DMS 273 (cell line): ENCODE measurements at regions not wholly inside any gene's neighbourhood (a gene's known extent, or its start where the extent isn't known, plus 50 kb on each side); places are given as distances from the start of the nearest gene placed in this dataset.

ENCODE experiments used
- DNase-seq: peaks from one replicate; lab custom pipeline; 2025; ENCODE audit not compliant: unreplicated experiment; lab: John Stamatoyannopoulos, UW

DNA sequence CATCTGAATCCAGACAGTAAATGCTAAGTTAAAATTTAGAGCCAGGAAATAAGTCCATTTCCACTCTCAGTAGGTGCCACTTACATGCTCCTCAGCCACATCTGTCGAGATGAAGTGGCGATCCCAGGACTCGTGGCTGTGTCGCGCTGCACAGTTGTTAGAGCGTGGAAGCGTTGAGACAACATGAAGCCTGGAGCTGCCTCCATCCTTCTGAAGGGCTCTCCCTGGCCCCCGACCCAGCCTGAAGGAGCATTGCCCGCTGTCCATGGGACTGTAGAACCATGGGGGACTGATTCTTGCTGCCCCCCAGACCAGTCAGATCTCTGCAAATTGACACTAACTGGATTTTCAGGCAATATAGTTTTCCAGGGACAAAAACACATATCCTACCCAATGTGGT is 58.9 kb downstream of the IRX1 start:
- no peak for DNase-seq

DNA sequence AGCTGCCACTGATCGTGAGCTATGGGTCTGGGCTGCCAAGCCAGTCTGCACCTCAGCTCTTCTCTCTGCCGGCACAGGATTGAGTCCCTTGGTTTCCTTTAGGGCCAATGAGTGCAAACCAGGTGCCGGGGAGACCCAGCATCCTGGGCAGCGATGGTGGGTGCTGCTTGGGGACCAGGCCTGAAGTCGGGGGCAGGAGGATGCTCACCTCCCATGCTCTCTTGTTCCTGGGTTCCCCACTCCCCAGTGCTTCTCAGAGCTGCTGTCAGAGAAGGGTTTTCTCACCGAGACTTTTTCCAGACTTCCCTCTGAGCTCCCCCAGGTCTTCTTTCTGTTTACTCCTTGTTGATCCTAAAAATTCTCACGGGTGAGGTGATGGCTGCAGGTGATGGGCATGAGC is 61.2 kb downstream of the IRX1 start:
- DNase-seq, result no peak

DNA sequence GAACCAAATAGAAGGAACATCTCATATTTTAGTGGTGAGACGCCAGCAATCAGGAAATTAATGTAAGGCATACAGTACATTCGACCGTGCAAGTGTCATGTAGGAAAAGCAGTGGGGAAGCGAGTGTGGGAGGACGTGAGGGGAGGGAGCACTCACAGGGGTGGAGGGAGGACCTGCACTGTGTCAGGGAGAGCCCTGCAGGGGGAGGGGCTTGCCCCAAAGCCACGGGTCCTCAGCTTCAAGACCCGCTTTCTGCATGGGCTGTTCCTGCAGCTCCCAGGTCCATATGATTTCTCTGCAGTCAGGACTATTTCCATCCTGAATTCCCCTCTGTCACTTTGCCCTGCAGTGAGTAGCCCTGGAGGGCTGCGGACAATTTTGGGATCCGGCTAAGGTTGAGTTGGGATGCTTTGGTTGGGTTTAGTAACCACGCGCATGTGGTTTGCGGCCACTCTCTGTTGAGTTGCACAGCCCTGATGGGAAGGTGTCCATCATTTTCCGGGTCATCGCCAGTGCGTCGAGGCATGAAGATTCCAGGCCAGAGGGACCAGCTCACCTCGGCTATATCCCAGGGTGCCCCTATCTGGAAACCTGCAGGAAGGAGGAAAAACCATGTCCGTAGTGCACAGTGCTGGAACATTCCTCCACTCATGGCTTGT is 61.9 kb downstream of the IRX1 start:
- DNase-seq, result no peak

DNA sequence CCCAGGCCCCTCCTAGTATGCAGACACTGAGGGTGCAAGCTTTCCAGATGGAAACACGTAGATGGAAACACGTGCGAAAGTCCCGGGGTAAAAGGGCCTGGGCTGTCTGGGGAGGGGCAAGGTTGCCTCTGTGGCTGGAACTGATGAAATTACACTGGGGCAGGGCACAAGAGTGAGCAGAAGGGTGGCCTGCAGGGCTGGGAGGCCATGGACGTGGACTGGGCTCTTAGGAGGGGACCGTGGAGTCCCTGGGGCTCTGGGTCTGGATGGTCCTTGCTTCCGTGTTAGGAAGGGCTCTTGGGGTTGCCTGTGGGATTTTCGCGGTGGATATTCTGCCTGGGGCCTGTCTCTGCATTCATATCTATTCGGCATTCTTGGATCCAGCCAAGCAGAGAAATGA is 63.3 kb downstream of the IRX1 start:
- no peak for DNase-seq

DNA sequence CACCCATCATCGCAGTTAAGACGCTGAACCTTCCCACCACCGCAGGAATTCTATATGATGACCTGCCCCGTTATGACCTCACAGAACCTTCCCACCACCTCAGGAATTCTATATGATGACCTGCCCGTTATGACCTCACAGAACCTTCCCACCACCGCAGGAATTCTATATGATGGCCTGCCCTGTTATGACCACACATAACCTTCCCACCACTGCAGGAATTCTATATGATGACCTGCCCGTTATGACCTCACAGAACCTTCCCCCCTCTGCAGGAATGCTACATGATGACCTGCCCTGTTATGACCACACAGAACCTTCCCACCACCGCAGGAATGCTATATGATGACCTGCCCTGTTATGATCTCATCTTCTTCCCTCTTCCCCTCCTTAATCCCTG is 64.3 kb downstream of the IRX1 start:
- DNase-seq, result no peak

DNA sequence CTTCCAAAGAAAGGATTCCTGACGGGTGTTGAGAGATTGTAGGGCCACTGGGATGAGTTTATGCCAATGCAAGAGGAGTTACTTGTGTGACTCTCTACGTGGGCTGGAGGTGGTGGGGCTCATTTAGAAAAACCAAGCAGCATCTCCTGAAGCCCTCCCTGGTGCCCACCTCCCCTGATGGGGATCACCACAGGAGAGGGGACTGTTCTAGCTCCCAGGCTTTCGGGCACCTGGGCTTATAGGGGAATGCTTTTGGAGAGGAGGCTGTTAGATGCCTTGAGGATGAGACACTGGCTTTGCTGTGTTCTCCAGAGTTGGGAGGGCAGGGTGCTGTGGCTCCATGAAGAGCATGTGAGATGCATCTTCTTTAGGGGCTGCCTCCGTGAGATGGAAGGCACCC is 65.0 kb downstream of the IRX1 start:
- no peak for DNase-seq

DNA sequence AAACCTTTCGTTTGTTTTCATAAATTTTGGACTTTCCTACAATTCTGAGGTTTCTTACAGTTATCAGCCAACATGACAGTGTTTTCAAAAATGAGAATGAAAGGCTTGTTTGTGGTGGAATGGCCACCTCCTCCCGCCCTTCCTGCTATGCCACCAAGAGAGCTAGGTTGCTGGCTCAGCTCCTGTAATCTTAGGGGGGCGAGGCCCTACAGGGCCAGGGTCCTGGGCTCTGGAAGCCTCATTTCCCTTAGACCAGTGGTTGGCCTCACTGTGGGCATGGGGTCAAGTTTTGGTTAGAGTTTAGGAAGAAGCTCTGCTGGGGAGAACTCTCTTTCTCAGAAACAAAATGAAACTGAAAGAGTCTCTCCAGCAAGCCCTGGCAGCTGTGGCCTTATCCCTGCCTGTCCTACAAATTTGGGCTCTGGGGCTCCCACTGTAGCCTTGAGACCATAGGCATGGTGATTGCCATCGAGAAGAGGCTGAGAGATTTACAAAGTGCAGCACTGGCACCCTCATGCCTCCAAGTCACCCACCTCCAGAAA is 66.2 kb downstream of the IRX1 start:
- DNase-seq, result no peak

DNA sequence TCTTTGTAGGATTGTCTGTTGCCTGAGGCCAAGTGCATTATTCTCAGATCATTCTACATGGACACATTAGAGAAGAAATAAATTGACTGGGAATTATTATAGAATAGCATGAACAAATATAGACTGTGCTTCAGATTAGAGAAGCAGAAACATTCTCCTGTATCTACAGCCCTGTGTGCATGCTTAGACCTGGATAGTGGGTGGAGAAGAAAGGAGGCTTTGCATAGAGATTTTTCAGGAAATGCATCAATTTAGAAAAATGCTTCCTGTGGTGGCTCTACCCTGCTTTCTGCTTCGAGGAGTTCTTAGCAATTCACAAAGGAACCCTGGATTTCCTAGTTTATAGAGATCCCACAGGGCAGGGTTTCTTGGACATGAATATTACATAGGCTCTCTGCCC is 66.7 kb downstream of the IRX1 start:
- no peak for DNase-seq

DNA sequence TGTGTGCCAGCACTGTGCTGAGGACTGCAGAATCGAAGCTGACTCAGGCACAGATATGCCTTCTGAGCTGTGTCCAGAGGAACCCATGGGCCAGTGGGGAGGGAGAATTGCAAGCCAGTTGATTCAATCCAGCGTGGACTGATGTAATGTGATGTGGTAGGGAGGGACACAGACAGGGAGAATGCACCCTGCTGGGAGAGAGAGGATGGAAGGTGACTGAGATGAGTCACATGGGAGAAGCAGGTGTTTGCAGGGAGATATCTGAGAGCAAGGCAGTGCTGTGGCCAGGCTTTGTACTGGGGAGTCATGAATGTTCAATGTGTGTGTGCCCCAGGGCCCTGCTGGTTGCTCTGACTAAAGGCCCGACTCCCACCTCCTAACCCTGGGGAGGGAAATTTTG is 75.7 kb downstream of the IRX1 start:
- no peak for DNase-seq

DNA sequence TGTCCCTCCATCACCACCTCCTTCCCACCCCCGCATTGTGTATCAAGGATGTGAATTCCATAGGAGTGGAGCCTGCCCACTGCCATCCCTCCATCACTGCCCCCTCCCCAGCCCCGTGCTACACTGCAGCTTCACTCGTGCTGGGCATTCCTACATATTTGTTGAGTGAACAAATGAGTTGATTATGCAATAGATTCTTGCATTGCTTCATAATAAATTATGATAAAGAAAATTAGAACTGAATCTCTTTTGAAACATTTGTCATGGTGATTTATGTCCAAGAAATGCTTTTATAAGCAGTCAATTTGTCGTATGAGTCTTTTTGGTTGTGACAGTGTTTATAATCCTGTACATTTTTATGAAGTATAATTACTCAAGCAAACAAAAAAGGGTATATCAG is 83.2 kb downstream of the IRX1 start:
- no peak for DNase-seq

DNA sequence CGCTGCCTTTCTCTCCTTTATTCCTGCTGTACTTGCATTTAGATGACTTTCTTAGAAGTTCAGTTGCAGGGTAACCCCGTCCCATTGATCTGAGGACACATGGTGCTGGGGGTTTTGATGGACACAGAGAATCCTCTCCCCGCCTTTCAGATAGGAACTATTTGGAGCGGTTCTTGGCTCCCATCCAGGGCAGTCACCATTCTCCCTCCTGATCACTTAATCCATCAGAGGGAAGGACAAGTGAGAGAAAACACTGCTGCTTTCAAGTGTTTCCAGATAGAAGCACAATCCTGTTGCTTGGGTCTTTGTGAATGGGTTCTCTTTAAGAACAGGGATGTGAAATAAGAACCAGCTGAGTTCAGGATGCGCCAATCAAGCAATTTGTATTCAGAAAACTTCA is 85.2 kb downstream of the IRX1 start:
- no peak for DNase-seq

DNA sequence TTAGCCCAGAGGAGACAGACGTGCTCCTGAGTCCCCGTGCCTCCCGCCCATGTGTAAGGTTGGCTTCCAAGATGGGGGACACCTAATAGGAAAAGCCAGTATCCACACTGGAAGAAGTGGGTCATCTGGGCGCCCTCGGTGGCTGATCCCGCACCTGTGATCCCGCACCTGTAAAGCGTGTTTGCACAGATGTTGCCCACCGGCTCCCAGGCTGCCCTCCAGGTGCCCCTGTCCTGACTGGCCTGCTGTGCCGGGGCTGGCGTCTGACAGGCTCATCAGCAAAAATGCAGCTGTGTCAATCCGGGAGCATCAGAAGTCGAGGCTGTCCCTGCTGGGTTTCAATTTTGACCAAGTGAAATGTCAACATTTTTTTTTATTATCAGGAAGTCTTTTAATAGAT is 88.5 kb downstream of the IRX1 start:
- no peak for DNase-seq

DNA sequence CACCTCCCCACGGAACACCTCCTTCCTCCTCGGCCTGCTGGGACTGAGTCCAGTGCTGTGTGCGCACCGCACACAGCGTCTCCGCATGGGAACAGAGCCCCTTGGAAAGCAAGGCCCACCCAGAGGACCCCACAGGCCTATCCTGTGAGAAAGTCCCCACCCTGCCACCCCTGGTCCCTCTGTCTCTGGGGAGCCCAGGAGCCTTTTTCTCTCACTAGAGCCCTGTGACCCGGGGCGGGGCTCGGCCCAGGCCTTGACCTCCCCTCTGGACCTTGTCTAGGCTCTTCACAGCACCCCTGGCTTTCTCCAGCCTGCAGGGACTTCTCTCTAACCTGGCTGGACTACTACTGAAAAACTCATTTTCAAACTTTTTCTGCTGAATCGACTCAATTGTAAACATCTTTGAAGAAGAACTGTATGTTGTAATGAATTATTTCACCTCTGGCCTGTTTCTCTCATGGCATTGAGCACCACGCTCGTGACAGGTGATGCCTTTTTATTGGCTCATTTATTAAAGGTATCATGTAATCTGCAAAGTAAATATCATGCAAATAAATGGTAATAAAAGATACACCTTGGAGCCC is 89.2 kb downstream of the IRX1 start:
- no peak for DNase-seq

DNA sequence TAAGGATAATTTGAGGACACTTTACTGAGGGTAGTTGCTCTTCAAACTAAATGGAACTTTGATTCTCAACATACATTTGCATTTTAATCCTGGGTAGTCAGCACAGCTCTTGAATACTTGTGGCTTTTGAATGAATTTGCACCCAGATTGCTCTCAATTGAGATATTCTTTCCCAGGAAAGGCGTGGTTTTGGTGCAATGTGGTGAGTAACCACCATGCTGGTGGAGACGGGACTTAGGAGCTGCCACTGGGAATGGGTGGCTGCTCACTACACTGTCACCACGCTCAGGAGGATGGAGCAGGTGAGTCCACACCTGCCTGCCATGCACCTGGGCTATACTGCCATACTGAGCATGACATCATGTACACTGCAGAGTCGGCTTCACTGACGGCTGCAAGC is 99.2 kb downstream of the IRX1 start:
- no peak for DNase-seq

DNA sequence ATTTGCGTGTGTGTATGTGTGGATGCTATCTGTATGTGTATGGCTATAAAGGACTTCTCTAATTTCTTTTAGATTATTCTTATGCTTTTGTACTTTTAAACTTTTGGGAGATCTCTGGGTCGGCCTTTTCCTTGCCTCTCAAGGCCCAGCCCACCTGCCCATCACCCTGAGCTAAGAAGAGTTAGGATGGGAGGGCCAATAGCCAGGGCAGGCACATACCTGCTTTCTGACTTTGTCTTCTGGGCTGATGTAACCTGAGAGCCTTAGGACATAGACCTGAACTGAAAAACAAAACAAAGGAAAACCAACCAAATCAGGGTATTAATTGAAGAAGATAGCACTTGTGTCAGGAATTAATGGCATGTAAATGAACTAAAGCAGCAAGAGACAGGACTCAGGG is 100.2 kb downstream of the IRX1 start:
- no peak for DNase-seq

DNA sequence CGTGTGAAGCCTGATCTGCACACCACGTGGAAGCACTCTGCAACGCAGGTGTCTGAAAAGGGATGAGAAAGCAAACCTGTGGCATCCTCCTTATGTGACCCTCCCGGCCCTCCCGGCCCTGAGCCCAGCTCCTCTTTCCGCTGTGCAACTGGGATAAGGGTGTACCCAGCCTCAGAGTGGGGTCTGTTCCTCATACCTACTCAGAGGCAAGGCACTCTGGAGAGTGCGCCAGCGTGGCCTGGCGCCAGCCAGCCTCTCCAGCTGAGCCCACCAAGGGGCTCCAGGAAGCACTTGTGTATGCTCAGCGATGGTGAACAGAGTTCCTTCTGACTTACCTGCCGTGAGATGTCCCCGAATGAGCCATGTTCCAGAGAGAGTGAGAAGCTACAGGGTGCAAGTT is 102.8 kb downstream of the IRX1 start:
- DNase-seq, result no peak

DNA sequence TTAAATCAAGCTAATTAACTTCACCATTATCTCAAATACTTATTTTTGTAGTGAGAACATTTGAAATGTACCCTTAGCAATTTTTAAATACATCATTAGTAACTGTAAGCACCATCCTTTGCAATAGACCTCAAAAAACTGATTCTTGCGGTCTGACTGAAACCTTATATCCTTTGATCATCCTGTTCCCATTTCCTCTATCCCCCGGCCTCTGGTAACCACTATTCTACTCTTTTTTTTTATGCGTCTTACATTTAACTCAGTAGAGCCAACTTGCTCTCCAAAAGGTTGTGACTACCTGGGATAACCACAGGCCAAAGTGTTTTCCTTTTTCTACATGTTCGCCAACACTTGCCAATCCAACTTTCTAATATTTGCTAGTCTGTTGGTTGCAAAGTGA is 106.1 kb downstream of the IRX1 start:
- no peak for DNase-seq

DNA sequence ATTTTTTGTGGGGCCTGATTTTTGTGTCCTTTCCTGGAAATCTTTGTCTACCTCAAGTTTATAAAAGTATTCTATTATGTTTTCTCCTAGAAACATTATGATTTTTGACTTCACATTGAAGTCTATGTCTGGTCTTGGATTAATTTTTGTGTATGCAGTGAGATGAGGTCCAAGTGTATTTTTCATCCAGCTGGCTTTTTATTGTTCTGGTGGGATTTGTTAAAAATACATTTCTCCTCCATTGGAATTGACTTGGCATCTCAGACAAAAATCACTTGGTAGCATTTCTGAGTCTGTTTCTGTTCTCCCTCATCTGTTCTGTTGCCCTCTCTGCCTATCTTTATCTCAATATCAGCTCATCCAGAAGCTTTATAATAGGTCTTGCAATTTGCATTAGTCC is 109.0 kb downstream of the IRX1 start:
- DNase-seq, result no peak

DNA sequence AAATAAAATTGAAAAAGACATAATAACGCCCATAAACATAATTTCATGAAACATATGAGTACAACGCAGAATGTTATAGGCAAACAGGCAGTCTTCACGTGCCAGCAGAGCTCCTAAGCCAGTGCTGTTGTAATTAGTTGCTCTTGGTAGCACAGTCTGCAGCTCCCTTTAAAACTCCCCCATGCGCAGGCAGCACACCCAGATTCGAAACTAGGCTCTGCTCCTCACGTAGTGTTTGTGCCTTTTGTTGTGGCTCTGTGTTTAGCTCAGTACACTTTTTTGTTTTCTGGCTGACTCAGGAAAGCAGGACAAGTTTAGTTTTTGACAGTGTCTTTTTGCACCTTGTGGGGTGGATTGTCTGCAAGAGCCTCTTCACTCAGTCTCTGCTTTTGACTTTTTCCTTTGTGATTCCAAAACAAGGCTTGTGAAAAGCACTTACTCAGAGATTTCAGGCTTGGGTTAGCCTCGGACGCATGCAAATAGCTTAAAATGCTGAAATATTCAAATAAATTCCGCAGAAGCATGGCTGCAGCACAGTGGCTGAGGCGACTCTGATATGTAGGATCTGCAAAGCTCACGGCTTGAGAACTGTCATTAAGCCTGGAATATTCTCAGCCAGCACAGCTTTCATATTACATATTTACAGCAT is 113.6 kb downstream of the IRX1 start:
- no peak for DNase-seq

DNA sequence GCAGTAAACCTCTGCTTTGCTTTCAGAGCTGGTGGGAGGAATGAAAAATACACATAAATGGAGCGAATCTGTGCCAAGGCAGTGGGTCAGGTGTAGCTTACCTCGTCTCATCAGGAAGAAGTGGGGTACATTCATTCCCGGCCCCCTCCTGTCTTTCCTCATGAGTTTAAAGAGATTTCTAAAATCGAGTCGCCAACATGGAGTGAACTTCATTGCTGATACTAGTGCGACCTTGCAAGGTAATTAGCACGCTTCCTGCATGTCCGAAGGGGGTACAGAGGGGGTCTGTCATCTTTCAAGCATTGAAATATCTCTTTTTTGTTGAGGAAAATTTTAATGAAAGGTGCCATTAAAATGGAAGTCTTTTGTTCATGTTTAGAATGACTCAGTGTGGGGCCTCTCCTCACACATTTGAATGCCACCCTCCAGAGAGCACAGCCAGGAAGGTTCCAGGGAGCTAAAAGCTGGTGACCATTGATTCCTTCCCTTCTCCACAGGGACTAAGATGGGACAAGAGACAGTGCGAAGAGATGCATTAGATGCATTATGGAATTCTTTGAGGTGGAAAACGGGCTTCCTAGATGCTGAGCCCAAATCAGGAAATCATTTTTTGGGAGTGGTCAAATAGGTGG is 114.2 kb downstream of the IRX1 start:
- no peak for DNase-seq

DNA sequence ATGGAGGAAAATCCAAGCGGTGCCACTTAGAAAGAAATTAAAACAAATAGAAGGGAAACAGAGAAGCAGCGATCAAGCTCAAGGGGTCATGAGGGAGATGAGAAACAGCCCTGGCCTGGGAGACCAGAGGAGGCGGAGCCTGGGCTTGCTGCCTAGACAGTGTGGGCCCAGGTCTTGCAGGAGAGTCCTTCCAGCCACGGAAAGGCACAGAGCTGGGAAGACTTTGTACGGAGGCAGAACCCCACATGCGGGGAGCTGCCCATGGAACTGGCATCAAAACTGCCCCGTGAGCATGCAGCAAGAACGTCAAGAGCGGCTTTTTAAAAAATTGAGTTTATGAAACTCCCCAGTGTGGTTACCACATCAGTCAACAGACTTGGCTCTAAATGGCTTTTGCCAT is 119.4 kb downstream of the IRX1 start:
- DNase-seq, result no peak

DNA sequence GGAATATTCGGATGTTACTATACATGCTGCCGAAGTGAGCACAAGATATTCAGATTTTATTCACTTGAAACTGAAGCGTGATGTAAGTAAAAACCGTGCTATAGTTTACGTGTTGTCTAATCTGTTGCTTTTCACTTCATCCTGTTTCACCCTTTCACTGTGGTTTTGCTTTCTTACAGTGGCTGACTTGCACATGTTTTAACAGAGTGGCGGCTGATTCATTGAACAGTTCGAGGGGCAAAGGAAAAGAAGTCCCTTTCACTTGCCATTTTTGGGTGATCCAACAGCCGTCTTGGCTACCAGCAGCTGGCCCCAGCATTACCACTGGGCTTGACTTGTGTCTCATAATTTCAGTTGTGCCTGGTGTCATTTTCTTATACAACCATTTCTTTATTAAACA is 134.0 kb downstream of the IRX1 start:
- no peak for DNase-seq
